Forelimb muscle (tissue), 1 donor: ENCODE measurements at regions not wholly inside any gene's neighbourhood (a gene's known extent, or its start where the extent isn't known, plus 50 kb on each side); places are given as distances from the start of the nearest gene placed in this dataset.
A peak's percentile ranks its signal among the peaks of the same experiment; 100 is the strongest.

Experiments used
- DNase-seq: peaks from one replicate; pipeline ENCODE4 v3.0.0-alpha.2; 2013; ENCODE audit warnings: low read depth

- DNase-seq = no peak
Measured at GRCh38 chr3:31379598-31379997, 153.1 kb upstream of the STT3B start.

DNA sequence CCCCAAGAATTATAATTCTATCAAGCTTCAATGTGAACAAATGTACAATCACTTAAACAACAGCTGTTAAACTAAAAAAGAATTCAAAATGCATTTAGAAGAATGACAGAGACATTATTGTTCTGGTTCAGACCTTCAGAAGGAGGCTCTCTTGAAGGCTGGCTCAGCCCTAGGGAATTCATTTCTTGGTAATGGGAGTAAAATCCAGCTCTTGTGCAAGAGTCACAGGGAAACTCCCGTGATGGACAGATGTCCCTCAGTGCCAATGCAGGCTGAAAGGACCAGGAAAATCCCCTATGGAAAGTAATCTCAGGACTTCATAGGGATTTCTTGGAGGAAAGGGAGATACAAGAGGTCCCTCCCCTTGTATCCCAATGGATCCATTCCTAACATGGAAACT, 149.9 kb upstream of the STT3B start:
- DNase-seq = no peak

- no peak for DNase-seq
Measured at GRCh38 chr3:31384117-31384516, 148.6 kb upstream of the STT3B start.

DNA sequence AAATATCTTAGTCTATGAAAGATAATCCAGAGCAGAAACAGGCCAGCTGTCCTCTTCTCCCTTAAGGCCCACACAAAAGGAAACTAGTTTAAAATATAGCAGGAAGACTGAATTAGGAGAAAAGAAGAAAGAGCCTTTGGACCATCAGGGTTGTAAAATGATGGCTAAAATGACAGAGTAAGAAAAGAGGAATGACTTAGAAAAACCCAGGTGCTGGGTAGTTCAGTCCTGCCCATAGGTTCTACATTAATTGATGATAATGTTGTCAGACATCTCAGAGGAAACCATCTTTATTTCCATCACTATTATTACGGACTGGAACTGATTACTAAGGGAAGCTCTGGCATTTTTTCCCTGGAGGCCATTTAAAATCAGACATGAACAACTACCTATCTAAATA, 142.8 kb upstream of the STT3B start:
- no peak for DNase-seq

DNA sequence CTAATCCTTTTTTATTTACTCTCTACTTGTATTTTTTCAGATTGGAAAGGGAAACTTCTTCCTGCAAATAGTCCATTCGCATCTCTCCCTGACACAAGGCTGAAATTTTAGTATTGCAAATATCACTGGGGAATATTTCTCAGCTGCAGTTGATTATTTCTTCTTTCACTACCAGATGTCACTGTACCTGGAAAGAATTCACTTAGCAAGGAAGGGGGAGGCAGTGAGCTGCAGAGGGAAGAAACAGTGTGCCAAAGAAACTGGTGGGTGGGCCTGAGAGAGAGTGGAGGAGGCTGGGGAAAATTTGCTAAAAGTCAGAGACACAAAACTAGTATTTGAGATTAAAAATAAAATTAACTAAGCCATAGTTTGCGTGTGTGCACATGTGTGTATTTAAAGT, 142.3 kb upstream of the STT3B start:
- peak; percentile 29 for DNase-seq

DNA sequence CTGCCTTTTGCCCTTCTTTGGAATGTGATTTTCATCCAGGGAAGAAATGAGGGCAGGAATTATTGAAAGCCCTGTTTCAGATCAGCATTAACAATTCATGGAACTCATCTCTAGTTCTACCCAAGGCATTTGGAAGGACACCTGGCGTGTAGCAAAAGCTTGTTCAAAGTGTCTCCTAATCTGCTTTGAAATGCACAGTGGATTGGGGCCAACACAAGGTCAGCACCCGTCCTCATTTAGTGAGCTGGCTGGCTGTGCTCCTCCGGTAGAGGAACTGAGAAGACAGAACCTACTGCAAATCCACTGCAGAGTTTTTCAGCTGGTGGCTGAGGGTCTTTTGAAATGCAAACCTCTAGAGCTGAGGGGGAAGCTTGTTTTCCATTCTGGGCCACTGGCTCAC, 141.6 kb upstream of the STT3B start:
- DNase-seq = no peak

DNA sequence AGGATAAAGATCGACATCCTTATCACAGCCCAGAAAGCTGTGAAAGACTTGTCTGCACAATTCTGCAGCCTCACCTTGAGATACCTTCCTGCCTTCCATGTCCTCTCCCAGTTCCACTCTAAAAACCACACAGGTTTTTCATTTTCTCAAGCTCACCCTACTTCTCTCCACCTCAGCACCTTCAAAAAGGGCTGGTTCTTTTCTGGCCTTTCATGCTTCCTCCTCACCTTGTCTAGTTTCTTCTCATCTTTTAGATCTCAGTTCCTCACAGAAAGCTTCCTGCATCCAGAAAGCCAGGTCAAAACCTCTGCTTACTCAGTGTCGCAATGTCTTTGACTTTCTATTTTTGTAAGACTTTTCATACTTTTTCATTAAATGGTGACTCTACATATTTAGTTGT, 140.2 kb upstream of the STT3B start:
- no peak for DNase-seq

- no peak for DNase-seq
Measured at GRCh38 chr3:31399271-31399670, 133.5 kb upstream of the STT3B start.

- no peak for DNase-seq
Measured at GRCh38 chr3:31402117-31402516, 130.6 kb upstream of the STT3B start.

GRCh38 chr3:31403197-31403596, 129.5 kb upstream of the STT3B start:
- DNase-seq = no peak

- no peak for DNase-seq
Measured at GRCh38 chr3:31404871-31405270, 127.9 kb upstream of the STT3B start.

DNA sequence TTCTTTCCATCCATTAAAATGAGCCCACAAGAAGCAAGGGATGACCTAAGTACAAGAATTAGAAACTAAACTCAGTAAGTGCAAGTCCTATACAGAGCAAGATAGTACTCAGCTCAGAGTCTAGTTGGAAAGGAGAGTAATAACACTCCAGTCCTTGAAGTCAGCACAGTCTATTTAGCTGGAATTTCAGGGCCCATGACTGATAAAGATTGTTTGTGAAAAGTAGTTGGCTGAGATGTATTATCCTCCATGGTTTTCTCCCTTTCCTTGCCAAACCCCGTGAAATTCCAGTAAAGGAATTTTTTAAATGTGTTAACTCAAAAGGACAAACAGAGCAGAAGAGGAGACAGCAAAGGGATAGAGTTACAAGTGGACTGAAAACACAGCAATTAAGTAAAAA, 127.2 kb upstream of the STT3B start:
- no peak for DNase-seq

GRCh38 chr3:31406896-31407295, 125.8 kb upstream of the STT3B start:
- no peak for DNase-seq

- DNase-seq = no peak
Measured at GRCh38 chr3:31407665-31408064, 125.1 kb upstream of the STT3B start.

DNA sequence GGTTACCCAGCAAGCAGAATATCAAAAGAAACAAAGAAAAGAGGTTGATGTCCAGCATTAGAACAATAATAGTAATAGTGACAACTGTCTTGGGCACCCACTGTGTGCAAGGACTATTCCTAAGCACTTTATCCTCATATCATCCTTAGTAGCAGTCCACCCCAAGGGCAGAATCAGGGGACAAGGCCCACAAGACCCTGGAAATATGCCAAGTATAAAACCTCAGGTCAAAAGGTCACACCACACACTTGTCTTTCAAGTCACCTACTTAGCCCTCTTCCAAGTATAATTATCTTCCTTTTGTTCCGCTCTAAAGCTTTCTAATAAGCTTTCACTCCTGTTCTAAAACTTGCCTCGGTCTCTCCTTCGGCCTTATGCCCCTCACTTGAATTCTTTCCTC, 124.0 kb upstream of the STT3B start:
- no peak for DNase-seq

DNA sequence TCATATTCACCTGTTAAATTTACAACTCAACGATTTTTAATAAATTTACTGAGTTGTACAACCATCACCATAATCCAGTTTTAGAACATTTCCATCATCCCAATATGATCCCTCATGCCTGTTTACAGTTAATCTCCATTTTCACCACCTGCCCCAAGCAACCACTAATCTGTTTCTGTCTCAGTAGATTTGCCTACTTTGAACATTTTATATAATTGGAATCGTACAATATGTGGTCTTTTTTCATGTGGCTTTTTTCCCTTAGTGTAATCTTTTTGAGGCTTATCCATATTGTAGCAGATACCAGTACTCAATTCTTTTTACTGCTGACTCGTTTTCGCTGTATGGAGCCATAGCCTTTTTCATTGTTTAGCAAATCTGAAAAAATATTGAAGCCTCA, 123.3 kb upstream of the STT3B start:
- no peak for DNase-seq

- no peak for DNase-seq
Measured at GRCh38 chr3:31409866-31410265, 122.9 kb upstream of the STT3B start.

DNA sequence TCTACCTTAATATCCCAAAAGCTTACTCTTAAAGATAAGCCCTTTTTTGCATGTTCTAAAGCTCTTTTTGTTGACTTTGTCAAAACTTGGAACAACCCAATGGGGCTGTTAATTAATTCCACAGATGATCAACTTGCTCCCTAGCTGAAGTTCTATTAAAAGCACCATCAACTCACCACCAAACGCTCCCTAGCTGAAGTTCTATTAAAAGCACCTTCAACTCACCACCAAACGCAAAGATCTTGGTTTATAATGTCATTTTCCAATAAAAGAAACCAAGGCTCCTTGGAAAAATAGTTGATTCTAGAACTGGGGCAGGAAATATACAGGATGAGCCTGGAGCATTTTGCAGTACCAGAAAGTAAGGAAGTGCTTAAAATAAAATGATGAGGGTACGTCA, 122.3 kb upstream of the STT3B start:
- DNase-seq = no peak

GRCh38 chr3:31412832-31413231, 119.9 kb upstream of the STT3B start:
- DNase-seq = no peak

- no peak for DNase-seq
Measured at GRCh38 chr3:31413515-31413914, 119.2 kb upstream of the STT3B start.

GRCh38 chr3:31416980-31417379, 115.7 kb upstream of the STT3B start:
- DNase-seq = no peak

GRCh38 chr3:31417486-31417885, 115.2 kb upstream of the STT3B start:
- no peak for DNase-seq

- no peak for DNase-seq
Measured at GRCh38 chr3:31420311-31420710, 112.4 kb upstream of the STT3B start.

GRCh38 chr3:31421314-31422048, 111.2 kb upstream of the STT3B start:
- no peak for DNase-seq
